ENCODE measurements at regions not wholly inside any gene's neighbourhood (a gene's known extent, or its start where the extent isn't known, plus 50 kb on each side); places are given as distances from the start of the nearest gene placed in this dataset.

GRCh38 chr17:79360196-79360595, 250.7 kb downstream of the RBFOX3 start:
- no peak overlapping the region for H3K4me3 ChIP-seq (ENCODE audit: low read depth, low read length)

DNA sequence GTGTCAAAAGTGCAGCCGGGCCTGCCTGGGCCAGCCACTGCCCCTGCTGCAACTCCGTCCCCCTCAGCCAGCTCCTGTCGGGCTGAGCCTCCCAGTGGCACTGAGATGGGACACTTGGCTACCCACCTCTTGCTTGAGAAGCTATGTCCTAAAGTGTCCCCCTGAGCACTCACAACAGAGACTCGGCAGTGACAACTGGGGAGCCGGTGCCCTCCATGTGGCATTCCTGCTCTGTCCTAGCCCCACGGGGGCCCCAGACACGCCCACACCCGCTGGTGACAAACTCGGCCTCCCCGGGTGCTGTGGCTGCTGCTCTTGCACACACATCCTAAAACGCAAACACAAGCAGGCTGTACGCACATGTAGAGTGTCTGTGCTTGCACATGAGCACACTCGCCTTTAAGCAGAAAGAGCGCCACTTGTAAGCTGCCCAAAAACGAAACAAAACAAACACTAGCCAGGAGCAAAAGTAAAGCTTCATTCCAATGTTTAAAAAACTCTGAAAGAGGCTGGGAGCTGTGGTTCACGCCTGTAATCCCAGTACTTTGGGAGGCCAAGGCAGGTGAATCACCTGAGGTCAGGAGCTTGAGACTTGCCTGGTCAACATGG, 253.9 kb downstream of the RBFOX3 start:
- H3K4me3 ChIP-seq (ENCODE audit: low read depth, low read length), result no peak overlapping the region

- H3K4me3 ChIP-seq (ENCODE audit: low read depth, low read length), result no peak overlapping the region
These were observed 255.7 kb downstream of the RBFOX3 start for GRCh38 chr17:79355165-79355564.

- no peak overlapping the region for H3K4me3 ChIP-seq (ENCODE audit: low read depth, low read length)
These were observed 256.6 kb downstream of the RBFOX3 start for GRCh38 chr17:79354173-79354820.

- H3K4me3 ChIP-seq (ENCODE audit: low read depth, low read length), result no peak overlapping the region
These were observed 257.3 kb downstream of the RBFOX3 start for GRCh38 chr17:79353548-79353947.

- H3K4me3 ChIP-seq (ENCODE audit: low read depth, low read length), result no peak overlapping the region
These were observed 257.8 kb downstream of the RBFOX3 start for GRCh38 chr17:79353016-79353415.

DNA sequence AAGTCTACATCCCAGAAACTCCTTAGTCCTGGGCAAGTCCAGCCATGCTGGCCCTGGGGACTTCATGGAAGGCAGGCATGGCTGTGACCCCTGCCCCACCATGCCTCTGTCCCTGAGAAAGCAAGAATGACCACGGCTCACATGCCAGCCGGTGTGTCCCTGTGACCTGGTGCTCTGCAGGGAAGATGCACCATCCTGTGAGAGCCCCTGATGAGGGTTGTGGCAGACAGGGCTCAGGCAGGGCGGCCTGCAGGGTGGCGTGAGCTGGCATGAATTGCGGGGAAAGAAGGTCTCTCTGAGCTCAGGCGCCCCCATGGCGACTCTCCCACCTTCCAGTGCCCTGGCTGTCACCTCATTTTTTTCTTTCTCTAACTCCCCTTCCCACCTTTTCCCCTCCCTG, 260.3 kb downstream of the RBFOX3 start:
- no peak overlapping the region for H3K4me3 ChIP-seq (ENCODE audit: low read depth, low read length)

- H3K4me3 ChIP-seq (ENCODE audit: low read depth, low read length), result no peak overlapping the region
These were observed 261.1 kb downstream of the RBFOX3 start for GRCh38 chr17:79349506-79350400.

DNA sequence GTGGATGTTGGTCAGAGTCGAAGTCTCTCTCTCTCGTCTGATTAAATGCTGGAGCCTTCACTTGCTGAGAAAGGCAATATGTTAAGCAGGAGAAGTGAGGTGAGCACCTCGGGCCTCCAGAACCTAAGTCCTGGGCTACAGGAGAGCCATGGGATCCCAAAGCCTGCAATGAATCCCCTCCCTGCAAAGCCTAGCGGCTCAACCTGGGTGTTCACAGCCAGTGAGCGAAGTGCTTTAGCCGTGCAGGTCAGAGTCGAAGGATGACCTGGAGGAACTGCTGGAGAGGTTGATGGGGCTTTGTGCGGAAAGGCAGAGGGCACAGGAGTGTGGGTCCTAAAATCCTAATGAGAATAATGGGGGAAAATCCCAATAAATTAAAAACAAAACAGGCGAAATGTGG, 267.8 kb downstream of the ENGASE start:
- no peak overlapping the region for H3K4me3 ChIP-seq (ENCODE audit: low read depth, low read length)

GRCh38 chr17:79341816-79342215, 267.2 kb downstream of the ENGASE start:
- H3K4me3 ChIP-seq (ENCODE audit: low read depth, low read length), result no peak overlapping the region

DNA sequence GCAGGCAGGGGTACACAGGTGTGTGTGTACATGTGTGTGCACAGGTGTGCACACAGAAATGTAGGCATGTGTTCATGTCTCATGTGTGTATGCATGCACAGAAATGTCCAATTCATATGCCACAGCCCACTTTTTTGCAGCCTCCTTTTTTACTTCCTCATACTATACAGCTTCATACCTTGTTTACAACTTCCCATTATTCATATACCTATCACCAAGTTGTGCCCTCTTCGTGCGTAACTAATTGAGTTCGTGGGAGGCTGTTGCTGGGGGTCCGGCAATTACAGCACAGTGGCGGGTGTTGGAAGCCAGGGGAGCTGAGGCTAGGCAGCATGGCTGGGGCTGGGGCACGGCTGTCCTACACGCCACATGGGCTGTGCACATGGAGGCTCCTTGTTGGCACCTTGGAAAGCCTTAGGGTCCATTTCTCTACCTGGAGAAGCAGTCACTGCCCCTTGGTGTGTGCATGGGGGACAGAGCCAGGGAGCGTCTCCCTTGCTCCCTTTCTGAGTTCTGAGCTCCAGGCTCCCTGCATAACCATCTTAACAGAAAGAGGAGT, 266.7 kb downstream of the ENGASE start:
- H3K4me3 ChIP-seq (ENCODE audit: low read depth, low read length), result no peak overlapping the region

- H3K4me3 ChIP-seq (ENCODE audit: low read depth, low read length), result no peak overlapping the region
These were observed 266.0 kb downstream of the ENGASE start for GRCh38 chr17:79340333-79341221.

GRCh38 chr17:79339321-79339720, 264.7 kb downstream of the ENGASE start:
- H3K4me3 ChIP-seq (ENCODE audit: low read depth, low read length), result no peak overlapping the region

DNA sequence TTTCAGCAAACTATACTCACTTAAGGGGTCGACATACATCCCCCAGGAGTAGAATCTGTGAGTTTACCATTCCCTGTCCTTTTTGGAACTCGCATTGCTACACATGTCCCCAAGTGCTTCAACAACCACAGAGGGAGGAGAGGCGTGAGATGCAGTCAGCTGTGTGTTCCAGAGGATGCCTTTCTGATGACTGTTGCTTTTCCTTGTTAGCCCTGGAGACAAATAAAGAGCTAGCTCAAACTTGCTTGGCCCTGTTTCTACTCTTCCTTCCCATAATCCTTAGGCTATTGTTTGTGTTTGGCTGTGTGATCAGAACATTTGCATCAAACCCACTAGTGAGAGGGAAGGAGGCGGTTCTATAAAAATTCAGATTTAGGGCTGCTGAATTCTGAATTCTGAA, 264.0 kb downstream of the ENGASE start:
- H3K4me3 ChIP-seq (ENCODE audit: low read depth, low read length), result no peak overlapping the region

DNA sequence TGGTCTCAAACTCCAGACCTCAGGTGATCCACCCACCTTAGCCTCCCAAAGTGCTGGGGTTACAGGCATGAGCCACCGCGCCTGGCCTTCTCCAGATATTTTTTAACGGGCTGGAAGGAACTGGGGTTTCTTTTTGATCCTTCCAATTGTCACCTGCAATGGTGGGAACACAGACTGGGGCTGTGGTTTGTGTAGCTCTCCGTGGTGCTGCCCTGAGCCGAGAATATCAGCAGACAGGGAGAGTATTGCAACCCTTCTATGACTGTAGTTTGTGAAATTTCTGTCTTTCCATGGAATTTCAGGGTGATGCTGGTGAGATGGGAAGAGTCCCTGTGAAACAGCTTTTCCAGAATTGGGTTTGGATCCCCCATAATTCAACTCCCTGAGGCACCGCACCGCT, 263.5 kb downstream of the ENGASE start:
- no peak overlapping the region for H3K4me3 ChIP-seq (ENCODE audit: low read depth, low read length)

GRCh38 chr17:79337053-79337452, 262.4 kb downstream of the ENGASE start:
- H3K4me3 ChIP-seq (ENCODE audit: low read depth, low read length), result no peak overlapping the region

- H3K4me3 ChIP-seq (ENCODE audit: low read depth, low read length), result no peak overlapping the region
These were observed 260.8 kb downstream of the ENGASE start for GRCh38 chr17:79335456-79335855.

DNA sequence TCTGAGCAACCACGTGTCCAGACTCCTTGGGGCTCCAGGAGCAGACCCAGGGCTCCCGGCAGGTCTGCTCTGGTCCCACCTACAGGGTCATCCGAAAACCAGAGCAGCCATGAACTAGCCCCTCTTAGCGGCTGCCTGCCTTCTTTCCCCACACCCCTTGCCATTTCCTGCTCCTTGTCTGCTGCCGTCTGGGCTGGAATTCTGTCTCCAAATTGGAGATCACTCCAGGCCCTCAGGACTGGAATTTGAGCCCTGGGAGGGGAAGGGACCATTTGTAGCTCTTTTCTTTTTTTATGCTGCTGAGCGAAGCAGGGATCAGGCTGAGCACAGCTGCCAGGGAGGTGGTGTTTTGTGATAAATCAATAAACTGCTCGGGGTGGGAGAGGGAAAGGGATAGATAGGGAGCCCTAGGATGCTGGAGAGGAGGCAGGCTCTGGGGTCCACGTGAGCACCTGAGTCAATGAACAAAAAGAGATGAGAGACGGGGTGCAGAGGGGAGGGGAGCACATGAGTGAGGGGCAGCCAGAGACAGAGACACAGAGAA, 257.5 kb downstream of the ENGASE start:
- no peak overlapping the region for H3K4me3 ChIP-seq (ENCODE audit: low read depth, low read length)

- H3K4me3 ChIP-seq (ENCODE audit: low read depth, low read length), result no peak overlapping the region
These were observed 256.9 kb downstream of the ENGASE start for GRCh38 chr17:79331492-79331891.

DNA sequence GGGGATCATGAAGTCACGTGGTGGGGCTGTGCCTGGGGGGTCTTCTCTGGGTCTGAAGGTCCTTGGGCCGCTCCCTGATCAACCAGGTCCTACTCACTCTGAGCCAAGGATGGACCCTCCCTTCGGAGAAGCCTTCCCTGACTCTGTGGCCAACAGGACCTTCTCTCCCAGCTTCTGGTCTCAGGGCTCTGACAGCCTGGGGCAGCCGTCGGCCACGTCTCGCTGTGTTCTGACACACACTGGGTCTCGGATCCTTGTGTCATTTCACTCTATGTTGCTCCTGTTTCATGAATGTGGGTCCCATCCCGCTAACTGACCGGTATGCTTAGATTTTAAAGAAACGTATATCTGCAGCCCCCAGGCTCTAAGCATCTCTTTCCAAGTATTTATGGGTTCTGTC, 256.1 kb downstream of the ENGASE start:
- no peak overlapping the region for H3K4me3 ChIP-seq (ENCODE audit: low read depth, low read length)
